MCF 10A (cell line): ENCODE measurements at regions not wholly inside any gene's neighbourhood (a gene's known extent, or its start where the extent isn't known, plus 50 kb on each side); places are given as distances from the start of the nearest gene placed in this dataset.
A peak's percentile ranks its signal among the peaks of the same experiment; 100 is the strongest.

ENCODE experiments used
- BruUV-seq: library from RNA; stranded (reverse); fragments of 400-500 nt; replicated peaks from 2 replicates; lab custom pipeline; 2021; lab: Mats Ljungman, UMichigan
- CTCF ChIA-PET: fragments of 300-600 bp; sonication (Branson Sonifier 250); formaldehyde crosslinking; extraction: SDS; loops from one replicate; lab custom pipeline; 2021; ENCODE audit warnings: antibody characterized with exemption, inconsistent platforms; lab: Yijun Ruan, JAX
- POLR2A ChIA-PET: fragments of 300-600, 350-650 bp; sonication (Branson Sonifier 250); formaldehyde crosslinking; extraction: SDS; loops from one replicate; lab custom pipeline; 2020; ENCODE audit warnings: antibody characterized with exemption, inconsistent platforms; lab: Yijun Ruan, JAX
- DNase-seq: peaks from one replicate; pipeline ENCODE4 v3.0.0-alpha.2; 2018; ENCODE audit not compliant: unreplicated experiment
- H3K27ac Mint-ChIP-seq: one replicate; pipeline ENCODE4 v1.8.0; 2022; ENCODE audit warnings: mild to moderate bottlenecking, low read depth, mixed read lengths; ENCODE audit not compliant: unreplicated experiment
- H3K27me3 Mint-ChIP-seq: one replicate; pipeline ENCODE4 v1.8.0; 2022; ENCODE audit warnings: mixed read lengths; ENCODE audit not compliant: insufficient read depth, unreplicated experiment
- H3K36me3 Mint-ChIP-seq: one replicate; pipeline ENCODE4 v1.8.0; 2022; ENCODE audit warnings: mild to moderate bottlenecking, moderate library complexity, mixed read lengths; ENCODE audit not compliant: insufficient read depth, unreplicated experiment
- H3K4me1 Mint-ChIP-seq: one replicate; pipeline ENCODE4 v1.8.0; 2022; ENCODE audit warnings: mixed read lengths; ENCODE audit not compliant: insufficient read depth, unreplicated experiment
- H3K4me3 Mint-ChIP-seq: one replicate; pipeline ENCODE4 v1.8.0; 2022; ENCODE audit warnings: mild to moderate bottlenecking, moderate library complexity, mixed read lengths; ENCODE audit not compliant: unreplicated experiment
- H3K9me3 Mint-ChIP-seq: one replicate; pipeline ENCODE4 v1.8.0; 2022; ENCODE audit warnings: mixed read lengths; ENCODE audit not compliant: unreplicated experiment
- intact Hi-C: fragments of 100-400 bp; cut with micrococcal nuclease; formaldehyde crosslinking; loops from 2 replicates; pipeline ENCODE4 v1.14.1; 2022
- TF ChIP-seq, protein P1 (sequence below): fragments of 200-600 bp; IDR thresholded peaks from one replicate; pipeline ENCODE4 v1.8.0; 2022; ENCODE audit warnings: antibody characterized with exemption, mild to moderate bottlenecking; ENCODE audit not compliant: unreplicated experiment

DNA sequence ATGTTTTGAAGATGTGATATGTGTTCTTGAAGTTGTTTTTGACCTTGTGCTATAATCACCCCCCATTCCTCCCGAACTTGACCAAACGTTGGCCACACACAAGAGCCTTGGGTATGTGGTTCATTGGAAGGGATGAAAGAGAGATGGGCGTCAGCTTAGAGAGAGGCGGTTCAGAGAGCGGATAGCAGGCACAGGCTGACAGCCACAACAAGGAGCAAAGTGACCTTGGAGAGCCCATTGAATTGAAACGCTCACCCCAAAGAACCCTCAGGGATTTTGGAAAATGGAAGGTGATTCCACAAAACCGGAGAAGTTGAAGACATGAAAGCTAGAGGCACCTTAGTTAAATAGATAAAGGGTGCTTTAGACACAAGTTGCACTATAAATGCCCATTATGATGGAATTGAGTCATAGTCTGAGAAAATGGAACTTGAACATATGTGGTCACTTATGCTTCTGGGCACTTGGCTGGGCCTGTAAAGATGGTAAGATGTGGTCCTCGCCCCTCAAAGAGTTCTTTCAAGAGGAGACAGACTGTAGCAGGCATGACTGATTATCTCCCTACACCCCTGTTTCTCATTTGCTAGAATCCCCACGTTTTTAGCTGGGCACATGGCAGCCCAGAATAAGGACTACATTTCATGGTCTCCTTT is 188.5 kb upstream of the HAAO start:
- H3K9me3 Mint-ChIP-seq, result no peaks in the 10 kb centered on the region
- H3K27ac Mint-ChIP-seq, result no peak overlapping the region
- no peak overlapping the region for H3K4me3 Mint-ChIP-seq
- peaks cover 6% of the 10 kb centered on the region for H3K36me3 Mint-ChIP-seq
- TF ChIP-seq, protein P1, sequence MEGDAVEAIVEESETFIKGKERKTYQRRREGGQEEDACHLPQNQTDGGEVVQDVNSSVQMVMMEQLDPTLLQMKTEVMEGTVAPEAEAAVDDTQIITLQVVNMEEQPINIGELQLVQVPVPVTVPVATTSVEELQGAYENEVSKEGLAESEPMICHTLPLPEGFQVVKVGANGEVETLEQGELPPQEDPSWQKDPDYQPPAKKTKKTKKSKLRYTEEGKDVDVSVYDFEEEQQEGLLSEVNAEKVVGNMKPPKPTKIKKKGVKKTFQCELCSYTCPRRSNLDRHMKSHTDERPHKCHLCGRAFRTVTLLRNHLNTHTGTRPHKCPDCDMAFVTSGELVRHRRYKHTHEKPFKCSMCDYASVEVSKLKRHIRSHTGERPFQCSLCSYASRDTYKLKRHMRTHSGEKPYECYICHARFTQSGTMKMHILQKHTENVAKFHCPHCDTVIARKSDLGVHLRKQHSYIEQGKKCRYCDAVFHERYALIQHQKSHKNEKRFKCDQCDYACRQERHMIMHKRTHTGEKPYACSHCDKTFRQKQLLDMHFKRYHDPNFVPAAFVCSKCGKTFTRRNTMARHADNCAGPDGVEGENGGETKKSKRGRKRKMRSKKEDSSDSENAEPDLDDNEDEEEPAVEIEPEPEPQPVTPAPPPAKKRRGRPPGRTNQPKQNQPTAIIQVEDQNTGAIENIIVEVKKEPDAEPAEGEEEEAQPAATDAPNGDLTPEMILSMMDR, result no peak
- CTCF ChIA-PET, result interaction anchor here (0.7 to 8.9 kb wide), 4 partner anchors 100 to 248 kb away, joined by 3 to 108 read pairs (median 5); no protein-coding TSS in a partner anchor
- intact Hi-C loops, result no loop called here
- DNase-seq, result no peak
- peaks cover 27% of the 10 kb centered on the region for H3K4me1 Mint-ChIP-seq
- POLR2A ChIA-PET, result no interaction called here
- no peaks in the 10 kb centered on the region for H3K27me3 Mint-ChIP-seq
- no TSS peak for BruUV-seq

DNA sequence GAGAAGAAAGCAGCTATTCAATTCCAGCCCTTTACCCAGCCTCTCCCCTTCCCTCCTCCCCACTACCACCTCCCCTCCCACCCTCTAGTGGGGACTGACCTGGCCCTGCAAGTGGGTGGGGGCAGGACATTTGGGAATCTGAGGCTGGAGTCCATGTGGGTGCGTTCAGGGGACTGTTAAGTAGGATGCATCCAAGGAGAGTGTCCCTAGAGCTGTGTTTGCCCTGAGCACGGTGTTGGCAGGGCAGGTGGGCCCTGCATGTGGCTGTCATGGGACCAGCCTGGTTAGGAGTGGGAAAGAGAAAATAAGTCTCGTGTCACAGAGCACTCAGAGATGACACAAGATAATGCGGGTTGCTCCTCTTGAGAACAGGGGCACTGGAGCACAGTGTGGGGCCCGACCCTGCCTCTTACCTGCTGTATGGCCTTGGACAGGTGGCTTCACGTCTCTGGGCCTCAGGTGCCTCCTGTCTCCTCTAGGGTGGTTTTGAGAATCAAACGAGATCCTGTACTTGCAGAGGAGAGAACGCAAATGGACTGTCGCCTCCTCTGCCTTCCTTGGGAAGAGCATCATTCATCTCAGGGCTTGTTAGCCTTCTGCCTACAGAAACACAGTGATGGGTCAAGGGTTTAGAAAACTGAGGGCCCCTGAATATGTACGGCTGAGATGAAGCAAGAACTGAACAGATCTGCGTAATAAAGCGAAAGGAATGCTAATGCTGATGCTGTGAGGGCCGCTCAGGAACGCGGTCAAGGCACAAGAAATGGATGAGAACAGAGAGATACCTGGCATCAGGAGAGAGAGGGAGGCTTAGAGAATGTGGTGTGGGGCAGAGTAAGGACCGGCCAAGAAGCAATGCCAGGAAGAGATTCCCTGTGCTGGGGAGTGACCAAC is 187.7 kb upstream of the HAAO start:
- ChIA-PET CTCF (interaction anchor here (0.6 to 8.9 kb wide), 3 partner anchors 152 to 249 kb away, joined by 3 to 108 read pairs (median 3); no protein-coding TSS in a partner anchor), POLR2A (interaction anchor here (0.8 kb wide), 1 partner anchor 240 kb away, joined by 7 read pairs; no protein-coding TSS in a partner anchor)
- TF ChIP-seq, protein P1, result no peak
- no TSS peak for BruUV-seq
- peaks cover 6% of the 10 kb centered on the region for H3K36me3 Mint-ChIP-seq
- no peaks in the 10 kb centered on the region for H3K9me3 Mint-ChIP-seq
- no peak for DNase-seq
- no peaks in the 10 kb centered on the region for H3K27me3 Mint-ChIP-seq
- intact Hi-C loops, result loop anchor here (5.0 to 10.0 kb wide), 3 partner anchors 95 to 562 kb away; no protein-coding TSS in a partner anchor
- H3K4me1 Mint-ChIP-seq, result peaks cover 24% of the 10 kb centered on the region
- peak overlapping the region; percentile 64 for H3K27ac Mint-ChIP-seq
- no peak overlapping the region for H3K4me3 Mint-ChIP-seq

DNA sequence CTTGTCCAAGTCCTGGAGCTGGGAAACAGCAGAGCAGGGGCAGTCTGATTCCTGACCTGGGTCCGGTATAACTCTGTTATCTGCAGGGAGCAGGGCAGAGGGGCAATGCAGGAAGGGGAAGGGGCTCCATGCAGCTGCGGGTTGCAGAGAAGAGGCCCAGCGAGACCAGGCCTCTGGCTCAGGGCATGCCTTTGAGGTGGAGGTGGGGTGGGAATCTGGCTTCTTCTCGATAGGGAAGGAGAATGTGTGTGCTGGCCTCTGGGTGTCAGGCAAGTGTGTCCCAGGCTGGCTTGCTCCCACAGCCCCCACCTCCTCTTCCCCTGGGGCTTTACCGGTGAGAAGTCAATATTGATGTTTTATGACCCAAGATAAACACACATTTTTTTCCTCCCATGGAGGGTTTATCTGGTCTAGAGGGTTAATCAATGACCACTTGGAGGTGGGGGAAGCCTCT is 187.1 kb upstream of the HAAO start:
- no peak overlapping the region for H3K4me3 Mint-ChIP-seq
- peaks cover 6% of the 10 kb centered on the region for H3K36me3 Mint-ChIP-seq
- CTCF ChIA-PET, result interaction anchor here (0.5 to 8.9 kb wide), 4 partner anchors 153 to 249 kb away, joined by 3 to 108 read pairs (median 3); no protein-coding TSS in a partner anchor
- intact Hi-C loops, result loop anchor here (5.0 to 10.0 kb wide), 3 partner anchors 95 to 563 kb away; no protein-coding TSS in a partner anchor
- H3K27me3 Mint-ChIP-seq, result no peaks in the 10 kb centered on the region
- no peak for DNase-seq
- H3K9me3 Mint-ChIP-seq, result no peaks in the 10 kb centered on the region
- peaks cover 23% of the 10 kb centered on the region for H3K4me1 Mint-ChIP-seq
- TF ChIP-seq, protein P1, result no peak
- BruUV-seq, result no TSS peak
- H3K27ac Mint-ChIP-seq, result peak overlapping the region; percentile 64
- POLR2A ChIA-PET, result interaction anchor here (0.8 kb wide), 1 partner anchor 240 kb away, joined by 7 read pairs; no protein-coding TSS in a partner anchor
